CD1c-positive myeloid dendritic cell (primary cell): ENCODE measurements at regions not wholly inside any gene's neighbourhood (a gene's known extent, or its start where the extent isn't known, plus 50 kb on each side); places are given as distances from the start of the nearest gene placed in this dataset.
"Not testable (repeated sequence)": the region's sequence is repeated elsewhere in the genome, so short reads cannot be mapped to it uniquely, and the experiment has no call there.

ENCODE experiments used
- DNase-seq: peaks from one replicate; pipeline ENCODE4 v3.0.0-alpha.2; 2016; ENCODE audit errors: extremely low spot score

GRCh38 chr7:138316421-138317043 lies 143.5 kb upstream of the TRIM24 start:
- no peak for DNase-seq

DNA sequence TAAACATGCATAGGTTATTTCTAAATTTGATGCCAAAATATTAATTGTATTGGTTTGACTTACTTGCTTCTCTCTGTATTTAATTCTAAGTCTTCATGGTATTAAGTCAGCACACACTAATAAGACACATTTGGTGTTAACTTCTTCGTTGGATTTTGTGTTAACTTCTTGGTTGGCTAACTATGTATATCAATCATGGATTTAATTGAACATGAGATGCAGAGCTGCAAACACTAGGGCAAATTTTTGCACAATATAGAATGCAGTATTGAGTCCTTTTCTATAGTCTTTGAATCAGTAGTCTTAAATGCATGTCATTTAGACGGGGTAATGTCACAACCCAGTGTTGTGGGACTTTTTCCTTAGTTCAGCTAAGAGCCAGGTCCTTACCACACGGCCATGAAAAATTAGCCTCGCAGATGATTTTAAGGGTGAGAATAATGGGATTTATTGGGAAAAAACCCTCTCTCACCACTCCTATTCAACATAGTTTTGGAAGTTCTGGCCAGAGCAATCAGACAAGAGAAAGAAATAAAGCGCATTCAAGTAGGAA lies 142.9 kb upstream of the TRIM24 start:
- DNase-seq: no peak

- no peak for DNase-seq
Observed at GRCh38 chr7:138324941-138325340, 135.1 kb upstream of the TRIM24 start.

- no peak for DNase-seq
Observed at GRCh38 chr7:138325434-138325833, 134.6 kb upstream of the TRIM24 start.

GRCh38 chr7:138328215-138328614 lies 131.8 kb upstream of the TRIM24 start:
- DNase-seq: no peak

- not testable (repeated sequence) for DNase-seq
Observed at GRCh38 chr7:138332850-138333249, 127.2 kb upstream of the TRIM24 start.

GRCh38 chr7:138338361-138338760 lies 121.7 kb upstream of the TRIM24 start:
- DNase-seq: no peak

DNA sequence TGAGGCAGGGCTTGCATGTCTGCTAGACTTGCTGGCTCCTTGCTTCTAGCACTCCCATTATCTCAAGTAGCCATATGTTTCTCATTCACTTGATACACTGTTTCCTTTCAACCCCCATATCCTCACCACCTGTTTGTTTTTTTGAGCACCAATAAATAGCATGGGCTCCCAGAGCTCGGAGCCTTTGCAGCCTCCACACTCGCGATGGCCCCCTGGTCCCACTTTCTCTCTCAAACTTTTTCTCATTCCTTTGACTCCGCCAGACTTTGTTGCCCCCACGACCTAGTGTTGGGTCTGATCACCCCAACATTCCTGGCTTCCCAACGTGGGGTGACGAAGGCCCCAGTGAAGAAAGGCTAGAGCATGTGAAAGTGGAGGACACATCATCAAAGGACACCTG lies 120.8 kb upstream of the TRIM24 start:
- not testable (repeated sequence) for DNase-seq

GRCh38 chr7:138342990-138343389 lies 117.1 kb upstream of the TRIM24 start:
- DNase-seq: no peak

DNA sequence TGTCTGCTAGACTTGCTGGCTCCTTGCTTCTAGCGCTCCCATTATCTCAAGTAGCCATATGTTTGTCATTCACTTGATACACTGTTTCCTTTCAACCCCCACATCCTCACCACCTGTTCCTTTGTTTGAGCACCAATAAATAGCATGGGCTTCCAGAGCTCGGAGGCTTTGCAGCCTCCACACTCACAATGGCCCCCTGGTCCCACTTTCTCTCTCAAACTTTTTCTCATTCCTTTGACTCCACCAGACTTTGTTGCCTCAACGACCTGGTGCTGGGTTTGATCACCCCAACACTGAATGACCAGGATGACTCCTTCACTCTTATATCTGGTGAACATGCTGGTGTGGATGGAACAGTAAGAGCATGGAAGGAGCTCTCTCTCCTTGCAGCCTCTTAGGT lies 114.5 kb upstream of the TRIM24 start:
- DNase-seq: no peak

GRCh38 chr7:138346975-138347374 lies 113.1 kb upstream of the TRIM24 start:
- no peak for DNase-seq

GRCh38 chr7:138349841-138350700 lies 110.0 kb upstream of the TRIM24 start:
- no peak for DNase-seq

DNA sequence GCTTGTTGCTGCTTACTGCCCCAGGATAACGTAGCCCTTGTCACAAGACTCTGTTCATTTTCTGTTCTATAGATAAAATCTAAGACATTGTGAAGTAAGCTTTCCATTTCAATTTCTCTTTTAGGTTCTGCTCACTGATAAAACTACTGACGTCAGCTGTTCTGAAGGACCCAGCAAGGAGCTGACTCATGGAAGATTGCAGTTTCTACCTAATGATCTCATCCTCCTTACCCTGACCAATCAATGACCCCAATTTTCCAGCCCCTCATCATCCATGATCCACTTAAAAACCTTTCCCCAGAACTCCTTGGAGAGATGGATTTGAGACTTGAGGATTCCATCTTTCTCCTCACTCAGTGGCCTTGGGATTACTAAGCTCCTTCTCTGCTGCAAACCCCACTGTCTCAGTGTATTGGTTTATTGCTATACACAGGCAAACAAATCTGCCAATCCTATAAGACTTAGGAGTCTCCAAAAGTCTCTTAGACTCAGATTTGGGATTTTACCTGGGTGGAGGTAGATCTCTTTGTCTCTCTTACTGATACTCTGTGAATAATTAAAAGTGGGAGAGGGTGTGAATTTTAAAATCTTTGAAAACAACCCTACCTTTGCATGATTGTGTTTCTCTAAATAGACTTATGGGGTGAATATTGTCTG lies 109.2 kb upstream of the TRIM24 start:
- no peak for DNase-seq

- no peak for DNase-seq
Observed at GRCh38 chr7:138352570-138353461, 107.2 kb upstream of the TRIM24 start.

GRCh38 chr7:138354066-138354465 lies 106.0 kb upstream of the TRIM24 start:
- DNase-seq: no peak

DNA sequence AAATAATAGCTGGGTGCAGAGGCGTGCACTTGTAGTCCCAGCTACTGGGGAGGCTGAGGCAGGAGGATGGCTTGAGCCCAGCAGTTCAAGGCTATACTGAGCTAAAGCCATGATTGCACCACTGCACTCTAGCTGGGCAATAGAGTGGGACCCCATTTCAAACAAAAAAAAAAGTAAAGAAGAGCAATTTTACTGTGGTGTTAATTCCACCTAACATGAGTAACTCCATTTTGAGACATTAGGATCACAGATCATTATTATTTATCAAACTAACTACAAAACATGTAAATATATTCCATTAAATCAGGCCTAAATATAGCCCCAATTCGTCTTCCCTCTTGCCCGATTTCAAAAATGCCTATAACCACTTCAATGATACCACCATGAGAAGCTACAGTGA lies 104.8 kb upstream of the TRIM24 start:
- no peak for DNase-seq

- DNase-seq: peak; percentile 1
Observed at GRCh38 chr7:138358850-138359341, 101.2 kb upstream of the TRIM24 start.

DNA sequence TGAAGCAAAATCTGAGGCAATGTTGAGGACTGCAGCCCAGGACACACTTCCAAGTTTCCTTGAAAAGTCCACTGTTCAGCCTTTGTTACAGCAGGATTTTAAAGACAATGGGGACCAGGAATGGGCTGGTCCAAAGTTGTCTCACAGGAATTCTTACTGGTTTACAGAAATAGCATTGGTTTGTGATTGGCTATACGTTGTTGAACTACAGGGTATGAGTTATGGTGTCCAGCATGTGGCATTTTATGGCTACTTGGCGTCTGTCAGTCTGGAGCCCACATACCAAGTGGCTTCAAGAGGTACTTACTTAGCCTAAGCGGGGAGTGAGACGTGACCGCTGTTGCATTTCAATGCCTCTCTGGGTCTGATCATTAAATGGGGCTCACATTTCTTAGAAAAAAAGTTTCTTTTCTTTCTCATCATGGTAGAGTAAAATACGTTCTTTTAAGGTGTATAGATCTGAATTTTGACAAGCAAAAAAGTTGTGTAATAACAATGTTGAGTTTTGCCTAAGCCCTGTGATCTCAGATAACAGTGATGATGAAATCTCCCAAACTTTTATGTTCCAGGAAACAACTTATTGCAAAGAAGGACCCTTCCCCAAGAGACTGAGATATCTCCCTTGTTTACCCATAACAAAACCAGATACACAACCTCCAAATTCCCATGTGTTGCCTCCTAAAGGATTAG lies 100.0 kb upstream of the TRIM24 start:
- no peak for DNase-seq

GRCh38 chr7:138363721-138364120 lies 96.3 kb upstream of the TRIM24 start:
- no peak for DNase-seq

DNA sequence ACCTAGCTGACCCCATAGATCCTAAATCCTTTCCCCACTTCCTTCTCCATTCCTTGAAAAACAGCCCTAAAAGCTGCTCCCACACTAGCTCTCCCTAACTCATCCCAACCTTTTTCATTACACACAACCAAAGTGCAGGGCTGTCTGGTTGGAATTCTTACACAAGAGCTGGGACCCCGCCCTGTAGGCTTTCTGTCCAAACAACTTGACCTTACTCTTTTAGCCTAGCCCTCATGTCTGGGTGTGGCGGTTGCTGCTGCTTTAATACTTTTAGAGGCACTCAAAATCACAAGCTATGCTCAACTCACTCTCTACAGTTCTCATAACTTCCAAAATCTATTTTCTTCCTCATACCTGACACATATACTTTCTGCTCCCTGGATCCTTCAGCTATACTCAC lies 93.9 kb upstream of the TRIM24 start:
- not testable (repeated sequence) for DNase-seq

- DNase-seq: not testable (repeated sequence)
Observed at GRCh38 chr7:138366676-138367075, 93.4 kb upstream of the TRIM24 start.
